ENCODE measurements at regions not wholly inside any gene's neighbourhood (a gene's known extent, or its start where the extent isn't known, plus 50 kb on each side); places are given as distances from the start of the nearest gene placed in this dataset.

DNA sequence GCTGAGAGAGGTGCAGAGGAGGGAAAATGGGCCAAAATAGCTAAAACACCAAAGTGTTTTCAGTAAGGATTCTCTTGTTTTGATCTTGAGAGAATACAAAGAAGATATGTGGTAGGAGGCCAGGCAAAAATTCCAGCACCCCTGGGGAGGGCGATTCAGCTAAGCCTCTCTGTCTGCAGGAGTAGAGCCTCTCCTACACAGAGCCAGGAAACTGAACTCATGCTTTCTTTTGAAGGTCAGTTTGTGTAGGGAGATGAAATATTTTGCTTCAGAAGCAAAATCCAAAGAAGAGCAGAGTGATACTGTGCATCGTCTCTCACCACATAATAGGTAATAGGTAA lies 565.0 kb downstream of the FGF9 start:
- Histone ChIP-seq H3K4me1 (ENCODE audit: control insufficient read depth, insufficient read depth, low read length) (no peaks in the 10 kb centered on the region), H3K9me3 (ENCODE audit: control insufficient read depth, insufficient read depth, low read depth, low read length) (no peaks in the 10 kb centered on the region), H3K4me3 (ENCODE audit: low read depth in 2 of 2, low read length in 2 of 2) (no peak overlapping the region), H3K27ac (ENCODE audit: low read length) (no peak overlapping the region), H3K27me3 (ENCODE audit: control insufficient read depth, insufficient read depth, low read length) (no peaks in the 10 kb centered on the region), H3K36me3 (ENCODE audit: control insufficient read depth, insufficient read depth, low read length) (no peaks in the 10 kb centered on the region)
- ATAC-seq (no peak), DNase-seq (ENCODE audit: low read depth, low spot score) (no peak)
- intact Hi-C loops (cut with micrococcal nuclease; ENCODE audit: unreplicated experiment) (no loop called here), in situ Hi-C loops (cut with HindIII; ENCODE audit: low pct_unique_long_range_greater_than_20kb, low sequenced_read_pairs) (no loop called here)
- TF ChIP-seq, protein P1, sequence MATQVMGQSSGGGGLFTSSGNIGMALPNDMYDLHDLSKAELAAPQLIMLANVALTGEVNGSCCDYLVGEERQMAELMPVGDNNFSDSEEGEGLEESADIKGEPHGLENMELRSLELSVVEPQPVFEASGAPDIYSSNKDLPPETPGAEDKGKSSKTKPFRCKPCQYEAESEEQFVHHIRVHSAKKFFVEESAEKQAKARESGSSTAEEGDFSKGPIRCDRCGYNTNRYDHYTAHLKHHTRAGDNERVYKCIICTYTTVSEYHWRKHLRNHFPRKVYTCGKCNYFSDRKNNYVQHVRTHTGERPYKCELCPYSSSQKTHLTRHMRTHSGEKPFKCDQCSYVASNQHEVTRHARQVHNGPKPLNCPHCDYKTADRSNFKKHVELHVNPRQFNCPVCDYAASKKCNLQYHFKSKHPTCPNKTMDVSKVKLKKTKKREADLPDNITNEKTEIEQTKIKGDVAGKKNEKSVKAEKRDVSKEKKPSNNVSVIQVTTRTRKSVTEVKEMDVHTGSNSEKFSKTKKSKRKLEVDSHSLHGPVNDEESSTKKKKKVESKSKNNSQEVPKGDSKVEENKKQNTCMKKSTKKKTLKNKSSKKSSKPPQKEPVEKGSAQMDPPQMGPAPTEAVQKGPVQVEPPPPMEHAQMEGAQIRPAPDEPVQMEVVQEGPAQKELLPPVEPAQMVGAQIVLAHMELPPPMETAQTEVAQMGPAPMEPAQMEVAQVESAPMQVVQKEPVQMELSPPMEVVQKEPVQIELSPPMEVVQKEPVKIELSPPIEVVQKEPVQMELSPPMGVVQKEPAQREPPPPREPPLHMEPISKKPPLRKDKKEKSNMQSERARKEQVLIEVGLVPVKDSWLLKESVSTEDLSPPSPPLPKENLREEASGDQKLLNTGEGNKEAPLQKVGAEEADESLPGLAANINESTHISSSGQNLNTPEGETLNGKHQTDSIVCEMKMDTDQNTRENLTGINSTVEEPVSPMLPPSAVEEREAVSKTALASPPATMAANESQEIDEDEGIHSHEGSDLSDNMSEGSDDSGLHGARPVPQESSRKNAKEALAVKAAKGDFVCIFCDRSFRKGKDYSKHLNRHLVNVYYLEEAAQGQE (IDR thresholded peaks at IDR 0.05; ENCODE audit: insufficient read depth in 1 of 2, low read depth in 2 of 2, low read length in 1 of 2), result no peak
- no peak for TF ChIP-seq POLR2AphosphoS5 (IDR thresholded peaks at IDR 0.05; ENCODE audit: low read depth, low read length)
- TF ChIP-seq SIN3A (IDR thresholded peaks at IDR 0.05; ENCODE audit: borderline replicate concordance, insufficient read depth, low read depth, low read length), result no peak
- no peak for TF ChIP-seq TCF7L2 (IDR thresholded peaks at IDR 0.05; ENCODE audit: low read depth, low read length)
- TF ChIP-seq, protein P2, sequence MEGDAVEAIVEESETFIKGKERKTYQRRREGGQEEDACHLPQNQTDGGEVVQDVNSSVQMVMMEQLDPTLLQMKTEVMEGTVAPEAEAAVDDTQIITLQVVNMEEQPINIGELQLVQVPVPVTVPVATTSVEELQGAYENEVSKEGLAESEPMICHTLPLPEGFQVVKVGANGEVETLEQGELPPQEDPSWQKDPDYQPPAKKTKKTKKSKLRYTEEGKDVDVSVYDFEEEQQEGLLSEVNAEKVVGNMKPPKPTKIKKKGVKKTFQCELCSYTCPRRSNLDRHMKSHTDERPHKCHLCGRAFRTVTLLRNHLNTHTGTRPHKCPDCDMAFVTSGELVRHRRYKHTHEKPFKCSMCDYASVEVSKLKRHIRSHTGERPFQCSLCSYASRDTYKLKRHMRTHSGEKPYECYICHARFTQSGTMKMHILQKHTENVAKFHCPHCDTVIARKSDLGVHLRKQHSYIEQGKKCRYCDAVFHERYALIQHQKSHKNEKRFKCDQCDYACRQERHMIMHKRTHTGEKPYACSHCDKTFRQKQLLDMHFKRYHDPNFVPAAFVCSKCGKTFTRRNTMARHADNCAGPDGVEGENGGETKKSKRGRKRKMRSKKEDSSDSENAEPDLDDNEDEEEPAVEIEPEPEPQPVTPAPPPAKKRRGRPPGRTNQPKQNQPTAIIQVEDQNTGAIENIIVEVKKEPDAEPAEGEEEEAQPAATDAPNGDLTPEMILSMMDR (IDR thresholded peaks at IDR 0.05), result no peak
- BruUV-seq (replicated peaks), result no TSS peak
- ChIA-PET POLR2A (no interaction called here), CTCF (no interaction called here)

DNA sequence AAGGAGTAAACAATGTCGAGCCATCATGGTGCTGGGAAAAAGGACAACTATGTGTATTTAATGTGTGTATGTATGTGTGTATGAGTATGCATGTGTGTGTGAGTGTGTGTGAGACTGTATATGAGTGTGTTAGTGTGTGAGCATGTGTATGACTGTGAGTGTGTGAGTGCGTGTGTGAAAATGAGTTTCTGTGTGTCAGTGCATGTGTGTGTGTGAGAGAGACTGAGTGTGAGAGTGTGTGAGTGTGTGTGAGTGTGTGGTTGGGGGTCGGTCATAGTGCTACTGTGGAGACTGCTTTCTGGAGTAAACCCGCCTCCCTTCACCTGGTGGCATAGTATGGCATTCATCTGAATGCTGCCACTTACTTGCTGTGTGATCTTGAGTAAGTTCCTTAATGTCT lies 567.4 kb downstream of the FGF9 start:
- TF ChIP-seq TCF7L2 (IDR thresholded peaks at IDR 0.05; ENCODE audit: low read depth, low read length) (no peak), SIN3A (IDR thresholded peaks at IDR 0.05; ENCODE audit: borderline replicate concordance, insufficient read depth, low read depth, low read length) (no peak), POLR2AphosphoS5 (IDR thresholded peaks at IDR 0.05; ENCODE audit: low read depth, low read length) (no peak)
- TF ChIP-seq, protein P2 (IDR thresholded peaks at IDR 0.05), result no peak
- TF ChIP-seq, protein P1 (IDR thresholded peaks at IDR 0.05; ENCODE audit: insufficient read depth in 1 of 2, low read depth in 2 of 2, low read length in 1 of 2), result no peak
- POLR2A ChIA-PET, result no interaction called here
- no TSS peak for BruUV-seq (replicated peaks)
- no peak for ATAC-seq
- Histone ChIP-seq H3K9me3 (ENCODE audit: control insufficient read depth, insufficient read depth, low read depth, low read length) (no peaks in the 10 kb centered on the region), H3K4me3 (ENCODE audit: low read depth in 2 of 2, low read length in 2 of 2) (no peak overlapping the region), H3K27me3 (ENCODE audit: control insufficient read depth, insufficient read depth, low read length) (no peaks in the 10 kb centered on the region), H3K36me3 (ENCODE audit: control insufficient read depth, insufficient read depth, low read length) (no peaks in the 10 kb centered on the region), H3K27ac (ENCODE audit: low read length) (no peak overlapping the region), H3K4me1 (ENCODE audit: control insufficient read depth, insufficient read depth, low read length) (no peaks in the 10 kb centered on the region)
- no peak for DNase-seq (ENCODE audit: low read depth, low spot score)
- in situ Hi-C loops (cut with HindIII; ENCODE audit: low pct_unique_long_range_greater_than_20kb, low sequenced_read_pairs), result no loop called here
- CTCF ChIA-PET, result no interaction called here
- intact Hi-C loops (cut with micrococcal nuclease; ENCODE audit: unreplicated experiment), result no loop called here
